ENCODE measurements at regions not wholly inside any gene's neighbourhood (a gene's known extent, or its start where the extent isn't known, plus 50 kb on each side); places are given as distances from the start of the nearest gene placed in this dataset.

DNA sequence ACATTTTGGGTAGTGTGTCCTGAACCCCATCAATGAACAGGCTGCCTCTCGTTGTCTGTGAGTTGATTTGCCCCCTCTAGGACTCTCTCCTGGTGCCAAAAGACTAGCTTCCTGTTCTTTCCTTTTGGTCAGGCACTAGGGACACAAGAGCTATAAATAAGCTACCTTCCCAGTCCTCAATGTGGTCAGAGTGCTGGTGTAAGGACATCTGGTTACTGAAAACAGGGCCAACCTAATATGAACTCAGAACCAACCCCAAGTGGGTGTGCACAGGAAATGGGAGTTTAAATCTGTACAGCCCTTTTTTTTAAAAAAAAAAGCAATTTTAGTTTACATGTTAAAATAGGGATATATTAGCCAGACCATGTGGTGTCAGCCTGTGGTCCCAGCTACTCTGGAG is 129.2 kb downstream of the ZIC5 start:
- H3K27me3 Mint-ChIP-seq: no peaks in the 10 kb centered on the region
- H3K27ac Mint-ChIP-seq: no peak overlapping the region
- ATAC-seq: no peak
- no peaks in the 10 kb centered on the region for H3K36me3 Mint-ChIP-seq
- no peak overlapping the region for H3K4me3 Mint-ChIP-seq
- no peak for DNase-seq
- CTCF ChIA-PET: no interaction called here
- no peaks in the 10 kb centered on the region for H3K9me3 Mint-ChIP-seq (ENCODE audit: low read depth)
- no peaks in the 10 kb centered on the region for H3K4me1 Mint-ChIP-seq

DNA sequence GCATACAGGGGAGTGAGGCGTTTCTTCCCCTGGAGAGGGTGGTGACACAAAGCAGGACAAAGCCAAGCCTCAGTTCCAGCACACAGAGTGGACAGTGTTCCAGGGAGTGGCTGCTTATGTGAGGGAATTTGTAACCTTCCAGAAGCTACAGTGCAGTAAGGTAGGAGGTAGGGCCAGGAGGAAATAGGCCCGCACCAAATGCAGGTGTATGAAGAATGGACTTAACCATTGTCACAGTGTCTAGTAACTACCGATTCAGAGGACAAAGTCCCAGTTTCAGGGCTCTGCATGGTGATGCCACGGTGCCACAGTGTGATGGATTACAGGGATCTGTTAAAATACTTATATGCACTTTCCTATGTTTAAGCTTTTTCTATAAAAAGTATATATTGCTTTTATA is 135.3 kb downstream of the ZIC5 start:
- H3K36me3 Mint-ChIP-seq: no peaks in the 10 kb centered on the region

DNA sequence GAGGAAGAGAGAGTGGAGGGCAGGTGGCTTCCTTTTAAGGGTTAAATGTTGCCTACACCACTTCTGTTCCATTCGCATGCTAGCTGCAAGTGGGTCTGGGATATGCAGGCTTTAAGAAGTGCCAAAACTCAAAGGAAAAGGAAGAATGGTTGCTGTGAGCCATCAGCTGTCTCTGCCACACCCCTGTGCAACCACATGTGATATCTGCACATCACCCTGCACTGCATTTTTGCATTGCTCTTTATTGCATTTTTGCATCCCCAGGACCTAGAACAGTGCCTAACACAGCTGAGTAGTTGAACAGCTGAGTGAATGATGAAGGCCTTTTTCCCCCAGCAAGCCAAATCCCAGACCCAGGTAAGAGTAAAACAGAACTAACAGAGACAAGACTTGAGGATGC is 136.1 kb downstream of the ZIC5 start:
- ATAC-seq (no peak), DNase-seq (no peak)
- H3K4me3 Mint-ChIP-seq: no peak overlapping the region
- CTCF ChIA-PET: interaction anchor here (1.0 kb wide), 1 partner anchor 21 kb away, joined by 3 read pairs; no protein-coding TSS in a partner anchor
- H3K9me3 Mint-ChIP-seq (ENCODE audit: low read depth): no peaks in the 10 kb centered on the region
- H3K27me3 Mint-ChIP-seq: peaks cover 5% of the 10 kb centered on the region
- H3K27ac Mint-ChIP-seq: no peak overlapping the region
- H3K4me1 Mint-ChIP-seq: no peaks in the 10 kb centered on the region
- no peaks in the 10 kb centered on the region for H3K36me3 Mint-ChIP-seq

More for the DNA sequence above, 135.3 kb downstream of the ZIC5 start:
- ATAC-seq (no peak), DNase-seq (no peak)
- Mint-ChIP-seq H3K4me1 (no peaks in the 10 kb centered on the region), H3K4me3 (no peak overlapping the region), H3K9me3 (ENCODE audit: low read depth) (no peaks in the 10 kb centered on the region), H3K27me3 (peaks cover 3% of the 10 kb centered on the region), H3K27ac (no peak overlapping the region)
- CTCF ChIA-PET: interaction anchor here (1.0 kb wide), 2 partner anchors 18 to 20 kb away, joined by 3 read pairs; no protein-coding TSS in a partner anchor

DNA sequence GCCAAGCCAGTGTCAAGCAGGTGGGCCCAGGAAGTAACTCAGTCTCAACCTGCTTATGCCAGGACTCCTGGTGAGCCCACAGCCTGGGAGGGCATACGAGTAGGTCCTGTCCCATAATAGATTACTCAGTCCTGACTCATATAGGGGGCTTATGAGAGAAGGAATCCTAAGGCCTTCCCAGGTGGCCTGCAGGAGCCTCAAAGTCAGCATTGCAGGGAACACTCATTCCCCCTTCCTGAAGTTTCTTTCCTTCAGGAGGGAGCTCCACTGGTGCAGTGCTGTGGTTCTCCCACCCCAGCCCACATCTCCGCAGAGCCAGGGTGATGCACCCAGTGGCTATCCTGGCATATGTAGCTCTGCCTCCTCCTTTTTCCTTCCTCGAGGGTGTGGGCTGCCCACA is 137.3 kb downstream of the ZIC5 start:
- no peak for DNase-seq
- H3K27me3 Mint-ChIP-seq: peaks cover 5% of the 10 kb centered on the region
- no peak for ATAC-seq
- H3K4me1 Mint-ChIP-seq: no peaks in the 10 kb centered on the region
- no peak overlapping the region for H3K27ac Mint-ChIP-seq
- no peaks in the 10 kb centered on the region for H3K36me3 Mint-ChIP-seq
- H3K9me3 Mint-ChIP-seq (ENCODE audit: low read depth): no peaks in the 10 kb centered on the region
- CTCF ChIA-PET: no interaction called here
- no peak overlapping the region for H3K4me3 Mint-ChIP-seq

DNA sequence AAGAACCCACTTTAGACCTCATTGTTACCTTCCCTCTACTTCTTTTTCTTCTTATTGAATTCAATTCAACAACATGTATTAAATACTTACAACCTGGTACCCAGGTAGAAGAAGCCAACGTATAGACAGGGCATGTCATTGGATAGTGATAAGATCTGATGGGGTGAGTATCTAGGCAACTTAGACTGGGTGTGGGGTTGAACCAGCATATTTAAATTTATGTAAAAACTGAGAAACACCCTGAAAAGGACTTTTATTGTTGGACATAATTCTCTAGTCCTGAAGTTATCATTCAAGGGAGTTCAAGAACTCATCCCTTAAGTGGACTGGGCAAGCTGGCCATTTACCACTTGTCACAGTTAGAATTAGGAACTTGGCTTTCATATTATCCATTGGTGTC is 139.2 kb downstream of the ZIC5 start:
- H3K9me3 Mint-ChIP-seq (ENCODE audit: low read depth): no peaks in the 10 kb centered on the region
- H3K36me3 Mint-ChIP-seq: no peaks in the 10 kb centered on the region
- DNase-seq (no peak), ATAC-seq (no peak)
- H3K4me3 Mint-ChIP-seq: no peak overlapping the region
- no peaks in the 10 kb centered on the region for H3K4me1 Mint-ChIP-seq
- CTCF ChIA-PET: interaction anchor here (0.8 to 0.9 kb wide), 2 partner anchors 26 to 160 kb away, joined by 3 read pairs; no protein-coding TSS in a partner anchor
- no peak overlapping the region for H3K27ac Mint-ChIP-seq
- peaks cover 5% of the 10 kb centered on the region for H3K27me3 Mint-ChIP-seq

DNA sequence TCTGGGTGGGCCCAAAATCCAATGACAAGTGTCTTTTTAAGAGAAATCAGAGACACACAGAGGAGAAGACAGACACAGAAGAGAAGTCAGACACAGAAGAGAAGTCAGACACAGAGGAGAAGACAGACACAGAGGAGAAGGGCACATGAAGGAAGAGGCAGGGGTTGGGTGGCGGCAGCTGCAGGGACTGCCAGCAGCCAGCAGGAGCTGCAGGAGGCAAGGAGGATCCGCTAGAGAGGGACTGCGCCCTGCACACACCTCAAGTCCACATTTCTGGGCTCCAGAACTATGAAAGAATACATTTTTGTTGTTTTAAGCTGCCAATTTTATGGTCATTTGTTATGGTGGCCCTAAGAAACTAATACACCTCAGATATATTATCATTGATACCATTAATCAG is 140.6 kb downstream of the ZIC5 start:
- H3K27me3 Mint-ChIP-seq: peaks cover 5% of the 10 kb centered on the region
- no peaks in the 10 kb centered on the region for H3K36me3 Mint-ChIP-seq
- H3K27ac Mint-ChIP-seq: no peak overlapping the region
- H3K4me3 Mint-ChIP-seq: no peak overlapping the region
- no peak for DNase-seq
- ATAC-seq: no peak
- H3K9me3 Mint-ChIP-seq (ENCODE audit: low read depth): no peaks in the 10 kb centered on the region
- CTCF ChIA-PET: no interaction called here
- no peaks in the 10 kb centered on the region for H3K4me1 Mint-ChIP-seq

DNA sequence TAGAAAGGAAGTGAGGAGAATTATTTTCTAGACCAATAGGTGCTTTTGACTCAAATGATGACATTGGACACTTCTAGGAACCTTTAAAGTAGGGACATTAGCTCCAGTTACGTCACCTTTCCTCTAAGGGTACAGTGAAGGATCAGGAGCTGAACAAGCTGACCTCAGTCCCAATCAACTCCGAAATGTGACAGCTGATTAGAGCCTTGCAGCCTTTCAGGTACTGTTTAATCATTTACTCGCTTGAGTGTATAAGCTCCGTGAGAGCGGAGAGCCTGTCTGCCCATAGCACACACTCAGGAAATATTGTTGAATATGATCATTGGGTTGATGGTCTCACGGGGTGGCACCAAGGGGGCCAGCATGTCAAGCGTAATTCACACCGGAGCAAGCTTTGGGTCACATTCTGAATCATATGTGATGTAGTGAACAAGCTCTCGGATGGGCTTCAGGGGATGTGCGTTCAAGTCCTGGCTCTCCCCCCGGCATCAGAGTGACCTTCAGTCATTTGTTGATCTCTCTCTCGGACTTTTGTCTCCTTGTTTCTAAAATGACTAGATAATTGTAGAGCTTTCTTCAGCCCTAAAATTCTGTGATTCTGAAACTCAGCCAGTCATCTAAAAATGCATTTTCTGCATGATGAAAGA is 141.9 kb downstream of the ZIC5 start:
- Mint-ChIP-seq H3K27me3 (peaks cover 5% of the 10 kb centered on the region), H3K4me3 (no peak overlapping the region)
- CTCF ChIA-PET: interaction anchor here (0.6 kb wide), 1 partner anchor 29 kb away, joined by 3 read pairs; no protein-coding TSS in a partner anchor

DNA sequence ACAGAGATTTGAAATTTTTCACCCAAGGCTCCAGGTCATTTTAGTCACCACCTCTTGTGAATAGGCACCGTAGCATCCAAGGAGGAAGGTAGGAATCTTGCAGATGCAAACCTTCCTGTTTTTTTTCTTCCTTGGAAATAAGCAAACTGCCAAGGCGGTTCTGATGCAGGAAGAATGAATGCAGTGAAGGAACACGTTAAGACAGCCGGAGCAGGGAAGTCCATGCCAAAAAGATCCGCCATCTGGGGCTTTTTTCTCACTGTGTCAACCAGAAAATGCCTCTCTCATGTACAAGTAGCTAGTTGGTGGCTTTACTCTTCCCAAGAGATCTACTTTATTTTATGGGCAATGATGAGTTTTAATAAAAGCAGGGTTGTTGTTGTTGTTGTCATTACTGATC is 142.4 kb downstream of the ZIC5 start:
- H3K27ac Mint-ChIP-seq: no peak overlapping the region
- H3K9me3 Mint-ChIP-seq (ENCODE audit: low read depth): no peaks in the 10 kb centered on the region
- no peaks in the 10 kb centered on the region for H3K36me3 Mint-ChIP-seq
- H3K4me1 Mint-ChIP-seq: no peaks in the 10 kb centered on the region
- ATAC-seq (no peak), DNase-seq (no peak)
- CTCF ChIA-PET: interaction anchor here (0.6 kb wide), 1 partner anchor 29 kb away, joined by 3 read pairs; no protein-coding TSS in a partner anchor
- peaks cover 5% of the 10 kb centered on the region for H3K27me3 Mint-ChIP-seq
- H3K4me3 Mint-ChIP-seq: no peak overlapping the region

More for the DNA sequence above, 141.9 kb downstream of the ZIC5 start:
- Mint-ChIP-seq H3K36me3 (no peaks in the 10 kb centered on the region), H3K27ac (no peak overlapping the region), H3K9me3 (ENCODE audit: low read depth) (no peaks in the 10 kb centered on the region), H3K4me1 (no peaks in the 10 kb centered on the region)
- ATAC-seq (no peak), DNase-seq (no peak)

DNA sequence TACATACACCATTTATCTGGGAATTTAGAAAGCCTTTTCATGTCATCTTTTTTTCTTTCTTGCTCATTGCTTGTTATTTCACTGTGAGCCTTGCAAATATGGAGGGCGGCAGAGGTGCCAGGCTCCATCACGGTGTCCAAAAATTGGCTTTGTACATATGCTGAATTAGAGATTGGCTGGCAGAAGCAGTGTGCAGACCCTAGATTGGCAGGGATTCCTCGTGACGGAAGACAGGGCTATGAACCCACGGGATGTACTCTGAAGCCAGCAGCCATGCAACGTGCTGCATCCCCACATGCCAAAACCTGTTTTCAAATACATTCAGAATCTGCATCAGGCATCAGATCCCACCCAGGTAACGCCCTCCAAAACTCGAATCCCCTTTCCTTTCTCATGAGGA is 142.8 kb downstream of the ZIC5 start:
- H3K36me3 Mint-ChIP-seq: no peaks in the 10 kb centered on the region
- H3K4me3 Mint-ChIP-seq: no peak overlapping the region
- H3K9me3 Mint-ChIP-seq (ENCODE audit: low read depth): no peaks in the 10 kb centered on the region
- CTCF ChIA-PET: no interaction called here
- no peak for DNase-seq
- peaks cover 5% of the 10 kb centered on the region for H3K27me3 Mint-ChIP-seq
- no peaks in the 10 kb centered on the region for H3K4me1 Mint-ChIP-seq
- no peak overlapping the region for H3K27ac Mint-ChIP-seq
- ATAC-seq: no peak

DNA sequence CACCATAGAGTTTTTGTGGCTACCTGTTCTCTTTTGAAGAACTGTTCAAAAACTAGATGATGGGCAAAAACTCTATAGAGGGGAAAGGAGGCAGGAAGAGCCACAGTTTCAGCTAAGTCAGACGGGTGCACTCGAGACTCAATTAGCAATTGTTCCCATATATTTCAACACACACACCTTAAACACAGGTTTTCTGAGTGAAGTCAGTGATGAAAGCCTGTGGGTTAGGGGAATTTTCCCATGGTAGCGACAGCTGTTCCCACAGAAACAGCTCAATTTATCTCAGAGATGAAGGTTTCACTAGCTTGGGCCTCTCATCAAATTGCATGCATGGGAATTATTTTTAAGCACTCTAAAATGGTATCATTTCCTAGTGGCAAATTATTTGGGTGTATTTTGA is 143.4 kb downstream of the ZIC5 start:
- Mint-ChIP-seq H3K27me3 (peaks cover 5% of the 10 kb centered on the region), H3K4me1 (no peaks in the 10 kb centered on the region), H3K9me3 (ENCODE audit: low read depth) (no peaks in the 10 kb centered on the region), H3K36me3 (no peaks in the 10 kb centered on the region), H3K27ac (no peak overlapping the region), H3K4me3 (no peak overlapping the region)
- ATAC-seq (no peak), DNase-seq (no peak)
- CTCF ChIA-PET: no interaction called here

DNA sequence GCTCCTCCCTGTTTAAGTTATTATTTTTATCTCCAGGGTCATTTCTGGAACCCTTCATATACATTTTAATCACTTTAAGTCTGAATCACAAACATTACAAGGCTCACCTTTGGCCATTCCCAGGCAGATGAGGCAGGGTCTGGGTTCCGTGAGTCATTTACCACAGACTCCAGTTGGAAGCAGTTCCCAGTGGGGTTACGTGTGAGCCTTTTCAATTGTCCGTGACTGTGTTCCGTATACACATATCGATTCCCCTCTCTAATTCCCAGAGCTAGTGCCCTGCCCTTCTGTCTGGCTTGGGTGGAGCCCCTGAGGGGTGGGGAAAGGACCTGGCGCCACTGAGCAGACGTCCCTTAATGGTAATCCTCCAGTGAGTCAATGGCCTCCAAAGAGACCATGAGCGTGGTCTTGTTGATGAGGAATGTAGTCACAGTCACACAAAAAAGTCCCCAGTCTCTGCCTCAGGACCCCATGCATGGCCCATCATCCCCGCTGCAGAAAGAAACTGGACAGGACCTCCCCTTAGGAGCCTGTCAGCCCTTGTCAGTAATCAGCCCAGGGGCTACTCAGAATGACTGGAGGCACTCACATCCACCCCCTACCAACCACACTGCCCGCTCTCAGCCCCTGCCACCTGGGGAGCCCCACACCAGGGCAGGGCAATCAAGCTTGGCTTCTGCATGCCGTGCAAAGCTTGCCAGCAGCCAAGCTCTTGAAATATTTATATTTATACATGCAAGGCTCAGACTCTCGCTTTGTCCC is 144.4 kb downstream of the ZIC5 start:
- no peaks in the 10 kb centered on the region for H3K4me1 Mint-ChIP-seq
- H3K36me3 Mint-ChIP-seq: no peaks in the 10 kb centered on the region
- no peak overlapping the region for H3K4me3 Mint-ChIP-seq
- CTCF ChIA-PET: no interaction called here
- peaks cover 2% of the 10 kb centered on the region for H3K27me3 Mint-ChIP-seq
- H3K27ac Mint-ChIP-seq: no peak overlapping the region
- DNase-seq: no peak
- H3K9me3 Mint-ChIP-seq (ENCODE audit: low read depth): no peaks in the 10 kb centered on the region
- no peak for ATAC-seq

DNA sequence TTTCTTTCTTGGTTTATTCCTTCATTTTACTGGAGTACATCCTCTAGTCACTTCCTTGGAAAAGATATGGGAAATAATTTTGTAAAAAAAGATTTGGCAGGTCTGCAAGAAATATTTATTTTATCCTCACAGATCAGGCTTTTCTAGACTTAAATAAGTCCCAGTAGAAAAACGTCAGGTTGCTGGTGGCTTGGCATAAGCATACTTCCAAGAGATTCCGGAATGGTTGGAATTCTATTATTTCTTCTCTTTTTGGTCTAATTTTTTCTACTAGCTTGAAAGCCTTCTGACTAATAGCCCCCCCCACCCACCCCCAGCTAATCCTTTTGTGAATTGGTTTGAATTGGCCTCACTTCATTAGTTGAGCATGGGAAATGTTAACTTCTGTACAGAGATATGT is 147.6 kb downstream of the ZIC5 start:
- Mint-ChIP-seq H3K27me3 (peaks cover 3% of the 10 kb centered on the region), H3K4me1 (no peaks in the 10 kb centered on the region), H3K9me3 (ENCODE audit: low read depth) (no peaks in the 10 kb centered on the region), H3K36me3 (no peaks in the 10 kb centered on the region), H3K27ac (no peak overlapping the region), H3K4me3 (no peak overlapping the region)
- ATAC-seq (no peak), DNase-seq (no peak)
- CTCF ChIA-PET: no interaction called here

DNA sequence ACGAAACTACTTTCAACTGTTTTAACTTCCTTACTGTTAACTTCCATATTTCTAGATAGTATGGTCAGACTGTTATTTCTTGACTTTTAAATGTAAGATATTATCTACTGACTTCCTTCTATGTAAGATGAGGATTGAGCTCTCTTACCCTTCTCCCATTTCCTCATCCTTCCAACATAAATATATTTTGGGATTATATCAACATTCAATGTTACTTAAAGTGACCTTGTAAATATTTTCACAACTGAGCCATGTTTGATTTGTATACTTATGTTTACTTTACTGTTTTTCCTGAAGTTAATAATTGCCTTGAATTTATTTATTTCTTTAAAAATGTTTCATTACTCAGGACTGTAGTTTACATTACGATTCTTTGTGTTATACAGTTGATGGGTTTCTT is 148.7 kb downstream of the ZIC5 start:
- peaks cover 3% of the 10 kb centered on the region for H3K27me3 Mint-ChIP-seq
- H3K36me3 Mint-ChIP-seq: no peaks in the 10 kb centered on the region
- H3K27ac Mint-ChIP-seq: no peak overlapping the region
- DNase-seq (no peak), ATAC-seq (no peak)
- no peaks in the 10 kb centered on the region for H3K9me3 Mint-ChIP-seq (ENCODE audit: low read depth)
- H3K4me3 Mint-ChIP-seq: no peak overlapping the region
- CTCF ChIA-PET: no interaction called here
- peaks cover 11% of the 10 kb centered on the region for H3K4me1 Mint-ChIP-seq

DNA sequence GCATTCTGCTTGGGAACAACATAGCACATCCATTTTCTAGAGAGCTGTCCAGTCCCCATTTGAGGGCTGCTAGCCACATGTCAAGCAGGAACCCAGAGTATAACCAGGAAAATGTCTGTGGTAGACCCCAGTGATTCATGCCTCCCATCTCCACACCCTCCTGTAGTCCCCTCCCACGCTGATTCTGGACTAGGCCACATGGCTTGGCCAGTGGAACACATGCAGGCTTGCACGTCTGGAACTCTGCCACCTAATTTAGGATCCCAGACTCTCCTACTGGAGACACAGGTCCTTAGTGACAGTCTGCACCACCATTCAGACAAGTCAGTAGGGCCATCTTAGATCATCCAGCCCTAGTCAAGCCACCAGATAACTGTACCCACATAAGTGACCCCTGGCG is 149.8 kb downstream of the ZIC5 start:
- Mint-ChIP-seq H3K9me3 (ENCODE audit: low read depth) (no peaks in the 10 kb centered on the region), H3K4me1 (peaks cover 17% of the 10 kb centered on the region), H3K36me3 (no peaks in the 10 kb centered on the region), H3K27ac (no peak overlapping the region), H3K27me3 (peaks cover 7% of the 10 kb centered on the region), H3K4me3 (no peak overlapping the region)
- no peak for ATAC-seq
- no peak for DNase-seq
- CTCF ChIA-PET: no interaction called here
